H1 (cell line): ENCODE measurements at regions not wholly inside any gene's neighbourhood (a gene's known extent, or its start where the extent isn't known, plus 50 kb on each side); places are given as distances from the start of the nearest gene placed in this dataset.

Experiments used
- CHD7 ChIP-seq: fragments of 300-600 bp; sonication (generic); IDR thresholded peaks from 2 replicates; pipeline ENCODE4 v1.7.1; 2012; ENCODE audit warnings: low read length, moderate library complexity, mild to moderate bottlenecking, inconsistent platforms; ENCODE audit not compliant: insufficient replicate concordance
- FOSL1 ChIP-seq: IDR thresholded peaks from 2 replicates; pipeline ENCODE4 v1.6.1; 2011; ENCODE audit warnings: mild to moderate bottlenecking, low read depth, low read length, moderate library complexity; ENCODE audit not compliant: insufficient read depth

GRCh38 chr5:117010574-117010973 lies 436.0 kb upstream of the SEMA6A start (continued):
- TF ChIP-seq CHD7 = no peak
- no peak for TF ChIP-seq FOSL1
